Activated CD8-positive, alpha-beta T cell treated with anti-CD3 and anti-CD28 coated beads for 36 hours (primary cell): ENCODE measurements at regions not wholly inside any gene's neighbourhood (a gene's known extent, or its start where the extent isn't known, plus 50 kb on each side); places are given as distances from the start of the nearest gene placed in this dataset.
A peak's percentile ranks its signal among the peaks of the same experiment; 100 is the strongest.

Source experiments
- ATAC-seq: fragments of 200-7000 bp; cut with Tn5 transposase; one replicate; pipeline ENCODE4 v1.10.0; 2021; ENCODE audit warnings: mild to moderate bottlenecking, moderate library complexity
- CTCF ChIA-PET: fragments of 350-600 bp; sonication (Branson Sonifier 250); formaldehyde crosslinking; loops from one replicate; lab custom pipeline; 2021; ENCODE audit warnings: antibody characterized with exemption; lab: Charles Lee
- POLR2A ChIA-PET: fragments of 350-600 bp; sonication (Branson Sonifier 250); formaldehyde crosslinking; loops from one replicate; lab custom pipeline; 2021; ENCODE audit warnings: antibody characterized with exemption; lab: Charles Lee
- DNase-seq: peaks from one replicate; pipeline ENCODE4 v3.0.0-alpha.2; 2020
- H3K27ac Mint-ChIP-seq: one replicate; pipeline ENCODE4 v1.8.0; 2021; ENCODE audit warnings: mild to moderate bottlenecking, mixed read lengths
- H3K27me3 Mint-ChIP-seq: one replicate; pipeline ENCODE4 v1.8.0; 2021; ENCODE audit warnings: mixed read lengths
- H3K36me3 Mint-ChIP-seq: one replicate; pipeline ENCODE4 v1.8.0; 2021; ENCODE audit warnings: low read depth, mixed read lengths
- H3K4me1 Mint-ChIP-seq: one replicate; pipeline ENCODE4 v1.8.0; 2021; ENCODE audit warnings: low read depth, mixed read lengths
- H3K4me3 Mint-ChIP-seq: one replicate; pipeline ENCODE4 v1.8.0; 2021; ENCODE audit warnings: mild to moderate bottlenecking, moderate library complexity, mixed read lengths
- H3K9me3 Mint-ChIP-seq: one replicate; pipeline ENCODE4 v1.8.0; 2021; ENCODE audit warnings: mixed read lengths
- intact Hi-C: fragments of 100-400 bp; cut with micrococcal nuclease; formaldehyde crosslinking; loops from one replicate; pipeline ENCODE4 v1.10.0; 2022
- TF ChIP-seq, protein P1 (sequence below): fragments of 200-600 bp; IDR thresholded peaks from one replicate; pipeline ENCODE4 v1.8.0; 2022; ENCODE audit warnings: antibody characterized with exemption, mild to moderate bottlenecking

DNA sequence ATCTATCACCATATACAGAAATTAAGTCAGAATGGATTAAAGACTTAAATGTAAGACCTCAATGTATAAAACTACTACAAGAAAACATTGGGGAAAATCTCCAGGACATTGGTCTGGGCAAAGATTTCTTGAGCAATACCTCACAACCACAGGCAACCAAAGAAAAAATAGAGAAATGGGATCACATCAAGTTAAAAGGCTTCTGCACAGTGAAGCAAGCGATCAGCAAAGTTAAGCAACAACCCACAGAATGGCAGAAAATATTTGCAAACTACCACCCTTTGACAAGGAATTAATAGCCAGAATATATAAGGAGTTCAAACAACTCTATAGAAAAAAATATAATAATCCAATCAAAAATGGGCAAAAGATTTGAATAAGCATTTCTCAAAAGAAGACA lies 236.9 kb upstream of the EMCN start:
- Mint-ChIP-seq H3K9me3 (peaks cover 6% of the 10 kb centered on the region), H3K4me1 (no peaks in the 10 kb centered on the region), H3K36me3 (no peaks in the 10 kb centered on the region), H3K4me3 (no peak overlapping the region), H3K27ac (no peak overlapping the region), H3K27me3 (peaks cover 4% of the 10 kb centered on the region)
- DNase-seq, result no peak
- CTCF ChIA-PET, result no interaction called here
- POLR2A ChIA-PET, result no interaction called here
- ATAC-seq, result no peak
- TF ChIP-seq, protein P1, sequence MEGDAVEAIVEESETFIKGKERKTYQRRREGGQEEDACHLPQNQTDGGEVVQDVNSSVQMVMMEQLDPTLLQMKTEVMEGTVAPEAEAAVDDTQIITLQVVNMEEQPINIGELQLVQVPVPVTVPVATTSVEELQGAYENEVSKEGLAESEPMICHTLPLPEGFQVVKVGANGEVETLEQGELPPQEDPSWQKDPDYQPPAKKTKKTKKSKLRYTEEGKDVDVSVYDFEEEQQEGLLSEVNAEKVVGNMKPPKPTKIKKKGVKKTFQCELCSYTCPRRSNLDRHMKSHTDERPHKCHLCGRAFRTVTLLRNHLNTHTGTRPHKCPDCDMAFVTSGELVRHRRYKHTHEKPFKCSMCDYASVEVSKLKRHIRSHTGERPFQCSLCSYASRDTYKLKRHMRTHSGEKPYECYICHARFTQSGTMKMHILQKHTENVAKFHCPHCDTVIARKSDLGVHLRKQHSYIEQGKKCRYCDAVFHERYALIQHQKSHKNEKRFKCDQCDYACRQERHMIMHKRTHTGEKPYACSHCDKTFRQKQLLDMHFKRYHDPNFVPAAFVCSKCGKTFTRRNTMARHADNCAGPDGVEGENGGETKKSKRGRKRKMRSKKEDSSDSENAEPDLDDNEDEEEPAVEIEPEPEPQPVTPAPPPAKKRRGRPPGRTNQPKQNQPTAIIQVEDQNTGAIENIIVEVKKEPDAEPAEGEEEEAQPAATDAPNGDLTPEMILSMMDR, result no peak
- intact Hi-C loops, result no loop called here

DNA sequence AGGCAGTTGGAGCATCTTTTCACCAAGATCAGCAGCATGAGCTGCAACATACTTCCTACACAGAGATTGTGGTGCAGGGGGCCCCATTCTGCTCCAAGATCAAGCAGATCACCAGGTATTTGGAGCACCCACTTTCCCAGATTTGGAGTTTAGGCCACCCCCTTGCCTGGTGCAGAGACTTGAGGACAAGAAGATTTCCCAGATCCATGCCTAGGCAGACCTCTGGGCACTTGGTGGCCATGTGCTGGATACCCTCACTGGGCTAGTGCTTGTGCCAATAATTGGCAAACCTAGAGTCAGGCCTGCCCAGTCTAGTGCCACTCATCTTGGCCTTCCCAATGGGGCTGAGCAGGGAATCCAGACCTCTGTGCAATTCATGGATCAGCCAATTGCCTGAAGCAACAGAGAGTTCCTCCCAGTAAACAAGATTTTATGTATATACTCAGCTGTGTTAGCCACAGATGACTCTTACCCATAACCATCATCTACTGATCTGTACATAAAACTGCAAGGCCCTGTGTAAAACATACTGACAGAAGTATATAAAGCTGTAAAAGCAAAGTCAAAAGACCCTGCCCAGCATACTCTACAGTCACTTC lies 228.4 kb upstream of the EMCN start:
- CTCF ChIA-PET, result no interaction called here
- DNase-seq, result no peak

DNA sequence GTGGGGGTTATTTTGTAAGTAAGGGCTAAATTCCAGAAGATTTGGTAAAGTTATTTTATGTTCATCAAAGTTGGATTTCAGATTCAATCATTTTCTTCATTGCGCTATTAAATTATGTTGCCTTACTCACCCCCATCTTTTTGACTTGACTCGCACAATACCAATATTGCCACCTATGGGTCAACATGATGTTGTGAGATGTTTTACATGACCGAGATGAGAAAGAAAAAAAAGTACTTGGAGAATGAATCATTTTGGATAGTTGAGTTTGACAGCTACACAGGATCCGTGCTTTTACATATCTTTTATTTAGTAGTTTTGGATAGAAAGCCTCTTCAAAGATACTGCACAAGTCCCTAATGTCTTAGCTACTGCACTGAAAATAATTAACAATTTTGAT lies 224.2 kb upstream of the EMCN start:
- Mint-ChIP-seq H3K27me3 (peaks cover 2% of the 10 kb centered on the region), H3K27ac (no peak overlapping the region), H3K9me3 (no peaks in the 10 kb centered on the region), H3K4me3 (no peak overlapping the region), H3K36me3 (no peaks in the 10 kb centered on the region), H3K4me1 (no peaks in the 10 kb centered on the region)
- ATAC-seq (peak; percentile 47), DNase-seq (no peak)
- TF ChIP-seq, protein P1, result peak; percentile 26
- POLR2A ChIA-PET, result no interaction called here
- intact Hi-C loops, result no loop called here
- CTCF ChIA-PET, result interaction anchor here (1.0 kb wide), 1 partner anchor 17 kb away, joined by 3 read pairs; no protein-coding TSS in a partner anchor

More for the DNA sequence above, 228.4 kb upstream of the EMCN start:
- H3K27me3 Mint-ChIP-seq, result peaks cover 2% of the 10 kb centered on the region
- no peak overlapping the region for H3K4me3 Mint-ChIP-seq
- intact Hi-C loops, result no loop called here
- no peaks in the 10 kb centered on the region for H3K36me3 Mint-ChIP-seq
- ATAC-seq, result no peak
- no peaks in the 10 kb centered on the region for H3K9me3 Mint-ChIP-seq
- POLR2A ChIA-PET, result interaction anchor here (0.6 kb wide), 1 partner anchor 62 kb away, joined by 4 read pairs; no protein-coding TSS in a partner anchor
- no peaks in the 10 kb centered on the region for H3K4me1 Mint-ChIP-seq
- H3K27ac Mint-ChIP-seq, result no peak overlapping the region
- TF ChIP-seq, protein P1, result no peak

DNA sequence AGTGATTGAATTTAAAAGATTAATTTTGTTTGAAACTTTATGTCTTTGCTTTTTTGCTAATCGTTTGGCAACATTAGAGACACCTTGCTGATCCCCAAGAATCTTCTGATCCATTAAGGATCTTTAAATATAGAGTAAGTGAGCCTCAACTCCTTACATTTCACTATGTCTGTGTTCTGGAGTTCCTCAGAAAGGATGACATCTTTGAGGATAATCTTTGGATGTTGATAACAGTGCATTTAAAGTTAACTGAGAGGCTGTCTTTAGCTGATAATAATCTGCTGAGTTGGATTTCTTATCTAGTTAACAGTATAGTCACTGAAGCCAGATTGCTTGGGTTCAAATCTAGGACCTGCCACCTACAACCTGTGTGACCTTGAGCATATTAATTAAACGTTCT lies 221.6 kb upstream of the EMCN start:
- POLR2A ChIA-PET, result interaction anchor here (0.5 kb wide), 1 partner anchor 422 kb away, joined by 3 read pairs; no protein-coding TSS in a partner anchor
- Mint-ChIP-seq H3K27me3 (peaks cover 2% of the 10 kb centered on the region), H3K4me3 (no peak overlapping the region), H3K36me3 (no peaks in the 10 kb centered on the region), H3K27ac (no peak overlapping the region), H3K9me3 (no peaks in the 10 kb centered on the region), H3K4me1 (no peaks in the 10 kb centered on the region)
- DNase-seq (no peak), ATAC-seq (no peak)
- TF ChIP-seq, protein P1, result no peak
- intact Hi-C loops, result no loop called here
- CTCF ChIA-PET, result no interaction called here

DNA sequence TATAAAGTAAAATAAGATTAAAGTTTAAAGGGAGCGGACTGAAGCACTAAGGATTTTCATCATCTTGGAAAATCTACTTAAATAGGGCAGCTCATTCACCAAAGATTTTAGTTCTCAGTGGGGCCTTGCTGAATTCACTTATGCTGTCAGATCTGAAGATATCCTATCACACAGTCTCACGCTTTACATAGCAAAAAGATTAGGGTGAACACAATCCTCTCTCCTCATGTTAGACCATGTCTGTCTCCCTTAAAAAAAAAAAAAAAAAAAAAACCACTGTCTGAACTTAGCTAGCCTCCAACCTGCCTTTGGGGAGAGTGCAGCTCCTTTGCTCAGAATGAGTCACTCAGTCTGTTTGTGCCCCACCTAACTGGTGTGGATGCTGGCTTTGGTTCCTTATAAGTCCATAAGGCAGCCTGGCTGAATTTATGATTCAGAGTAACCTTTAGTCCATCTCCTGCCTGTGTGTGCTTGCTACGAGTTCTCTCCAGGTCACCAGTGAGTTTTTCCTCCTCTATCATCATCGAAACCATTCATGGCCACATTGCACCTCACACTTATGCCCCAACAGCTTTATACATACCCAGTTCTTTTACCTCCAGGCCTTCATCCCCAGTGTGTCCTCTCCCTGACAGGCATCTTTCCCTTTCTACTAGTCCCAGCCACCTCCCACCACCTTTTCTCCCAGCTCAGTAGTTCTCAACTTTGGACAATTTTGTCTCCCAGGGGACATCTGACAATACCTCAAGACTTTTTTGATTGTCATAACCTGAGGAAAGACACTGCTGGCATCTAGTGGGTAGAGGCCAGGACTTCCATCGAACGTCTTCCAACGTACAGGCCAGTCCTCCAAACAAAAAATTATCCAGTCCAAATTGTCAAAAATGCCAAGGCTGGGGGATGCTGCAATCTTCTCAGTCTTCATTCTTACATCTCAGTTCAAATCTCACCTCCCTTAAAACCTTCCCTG lies 220.7 kb upstream of the EMCN start:
- POLR2A ChIA-PET, result no interaction called here
- Mint-ChIP-seq H3K4me1 (no peaks in the 10 kb centered on the region), H3K27me3 (peaks cover 2% of the 10 kb centered on the region), H3K9me3 (peaks cover 1% of the 10 kb centered on the region), H3K27ac (no peak overlapping the region), H3K4me3 (no peak overlapping the region), H3K36me3 (no peaks in the 10 kb centered on the region)
- CTCF ChIA-PET, result no interaction called here
- TF ChIP-seq, protein P1, result no peak
- ATAC-seq, result no peak
- DNase-seq, result no peak
- intact Hi-C loops, result no loop called here
